OCI-LY7 (cell line): ENCODE measurements at regions not wholly inside any gene's neighbourhood (a gene's known extent, or its start where the extent isn't known, plus 50 kb on each side); places are given as distances from the start of the nearest gene placed in this dataset.

ENCODE experiments used
- BruUV-seq: library from RNA; stranded (reverse); fragments of 400-500 nt; replicated peaks from 2 replicates; lab custom pipeline; 2021; lab: Mats Ljungman, UMichigan
- CTCF ChIA-PET: fragments of 300-600 bp; sonication (Branson Sonifier 250); formaldehyde crosslinking; loops from one replicate; lab custom pipeline; 2022; ENCODE audit warnings: antibody characterized with exemption; ENCODE audit not compliant: unreplicated experiment; lab: Charles Lee
- POLR2A ChIA-PET: fragments of 300-600 bp; sonication (Branson Sonifier 250); formaldehyde crosslinking; loops from one replicate; lab custom pipeline; 2022; ENCODE audit warnings: antibody characterized with exemption; lab: Charles Lee
- DNase-seq: peaks from one replicate; pipeline ENCODE4 v3.0.0-alpha.2; 2015; ENCODE audit warnings: low spot score
- H2AFZ ChIP-seq: fragments of 200-600 bp; sonication (generic), shearing (Covaris generic); 2 replicates; pipeline ENCODE4 v1.6.1; 2014; ENCODE audit warnings: mild to moderate bottlenecking, antibody characterized with exemption, low read length, moderate library complexity
- H3K27ac ChIP-seq: fragments of 200-600 bp; sonication (generic); 2 replicates; pipeline ENCODE4 v1.5.1; 2014; ENCODE audit warnings: mixed run types, low read depth, mild to moderate bottlenecking, moderate library complexity, low read length, inconsistent platforms; ENCODE audit not compliant: poor library complexity, severe bottlenecking
- H3K36me3 ChIP-seq: fragments of 200-600 bp; sonication (generic); 2 replicates; pipeline ENCODE4 v1.6.1; 2014; ENCODE audit warnings: mild to moderate bottlenecking, antibody characterized with exemption, low read length, moderate library complexity, mixed read lengths; ENCODE audit not compliant: insufficient read depth
- H3K4me1 ChIP-seq: fragments of 200-600 bp; sonication (generic); 2 replicates; pipeline ENCODE4 v1.5.1; 2014; ENCODE audit warnings: mild to moderate bottlenecking, low read length; ENCODE audit not compliant: insufficient read depth, poor library complexity, severe bottlenecking
- H3K4me2 ChIP-seq: fragments of 200-600 bp; sonication (generic); 2 replicates; pipeline ENCODE4 v1.6.1; 2014; ENCODE audit warnings: mild to moderate bottlenecking, low read length
- H3K4me3 ChIP-seq: fragments of 200-600 bp; sonication (generic); 2 replicates; pipeline ENCODE4 v1.5.1; 2014; ENCODE audit warnings: mild to moderate bottlenecking, low read depth, low read length; ENCODE audit not compliant: poor library complexity, severe bottlenecking
- H3K79me2 ChIP-seq: fragments of 200-600 bp; sonication (generic); 2 replicates; pipeline ENCODE4 v1.6.1; 2016; ENCODE audit warnings: low read depth, mild to moderate bottlenecking, low read length, moderate library complexity, mixed read lengths; ENCODE audit not compliant: insufficient read depth
- H3K9me2 ChIP-seq: fragments of 200-600 bp; sonication (generic); 2 replicates; pipeline ENCODE4 v1.6.1; 2016; ENCODE audit warnings: mild to moderate bottlenecking, low read length, mixed read lengths; ENCODE audit not compliant: insufficient read depth
- H3K9me3 ChIP-seq: fragments of 200-600 bp; sonication (generic); 2 replicates; pipeline ENCODE4 v1.6.1; 2014; ENCODE audit warnings: mild to moderate bottlenecking, mixed run types, low read length, mixed read lengths
- H4K20me1 ChIP-seq: fragments of 200-600 bp; sonication (generic); 2 replicates; pipeline ENCODE4 v1.6.1; 2014; ENCODE audit warnings: mild to moderate bottlenecking, antibody characterized with exemption, low read length, moderate library complexity, mixed read lengths; ENCODE audit not compliant: insufficient read depth
- CTCF ChIP-seq: fragments of 200-600 bp; sonication (generic); conservative IDR thresholded peaks from 2 replicates; pipeline ENCODE4 v1.5.1; 2014; ENCODE audit warnings: mild to moderate bottlenecking, antibody characterized with exemption, low read length, moderate library complexity, mixed read lengths
- EZH2phosphoT487 ChIP-seq: fragments of 200-600 bp; sonication (generic); IDR thresholded peaks from 2 replicates; pipeline ENCODE4 v1.6.1; 2018; ENCODE audit warnings: low read depth, borderline replicate concordance, mild to moderate bottlenecking, mixed run types, antibody characterized with exemption, low read length, moderate library complexity, mixed read lengths
- intact Hi-C: fragments of 100-400 bp; cut with micrococcal nuclease; formaldehyde crosslinking; loops from one replicate; pipeline ENCODE4 v1.10.0; 2022; ENCODE audit not compliant: unreplicated experiment

GRCh38 chr20:41776421-41776820, 158.2 kb upstream of the CHD6 start:
- Histone ChIP-seq H3K27ac (no peak overlapping the region), H3K4me2 (no peak overlapping the region), H3K9me2 (no peaks in the 10 kb centered on the region), H3K9me3 (no peaks in the 10 kb centered on the region), H4K20me1 (no peaks in the 10 kb centered on the region), H3K36me3 (no peaks in the 10 kb centered on the region), H3K79me2 (no peaks in the 10 kb centered on the region), H3K4me3 (no peak overlapping the region), H2AFZ (no peak overlapping the region), H3K4me1 (no peaks in the 10 kb centered on the region)
- no peak for DNase-seq
- CTCF ChIA-PET, result no interaction called here
- POLR2A ChIA-PET, result no interaction called here
- no TSS peak for BruUV-seq
- TF ChIP-seq CTCF (no peak), EZH2phosphoT487 (no peak)
- intact Hi-C loops, result no loop called here

- H3K9me2 ChIP-seq, result no peaks in the 10 kb centered on the region
- H3K4me1 ChIP-seq, result no peaks in the 10 kb centered on the region
- no peak overlapping the region for H2AFZ ChIP-seq
- CTCF ChIA-PET, result no interaction called here
- intact Hi-C loops, result no loop called here
- TF ChIP-seq EZH2phosphoT487 (no peak), CTCF (no peak)
- POLR2A ChIA-PET, result interaction anchor here (0.5 kb wide), 1 partner anchor 75 kb away, joined by 3 read pairs; no protein-coding TSS in a partner anchor
- H3K9me3 ChIP-seq, result no peaks in the 10 kb centered on the region
- DNase-seq, result no peak
- no peaks in the 10 kb centered on the region for H3K36me3 ChIP-seq
- no peaks in the 10 kb centered on the region for H4K20me1 ChIP-seq
- no TSS peak for BruUV-seq
- H3K4me2 ChIP-seq, result no peak overlapping the region
- H3K27ac ChIP-seq, result no peak overlapping the region
- no peaks in the 10 kb centered on the region for H3K79me2 ChIP-seq
- no peak overlapping the region for H3K4me3 ChIP-seq
Measured at GRCh38 chr20:41774291-41774690, 156.1 kb upstream of the CHD6 start.

GRCh38 chr20:41770965-41771364, 152.8 kb upstream of the CHD6 start:
- TF ChIP-seq CTCF, result no peak
- Histone ChIP-seq H4K20me1 (no peaks in the 10 kb centered on the region), H3K36me3 (no peaks in the 10 kb centered on the region), H3K9me2 (no peaks in the 10 kb centered on the region), H3K4me1 (no peaks in the 10 kb centered on the region), H3K4me3 (no peak overlapping the region), H3K27ac (no peak overlapping the region), H3K4me2 (no peak overlapping the region), H3K79me2 (no peaks in the 10 kb centered on the region), H3K9me3 (no peaks in the 10 kb centered on the region), H2AFZ (no peak overlapping the region)
- BruUV-seq, result no TSS peak
- intact Hi-C loops, result no loop called here
- ChIA-PET CTCF (no interaction called here), POLR2A (no interaction called here)
- no peak for DNase-seq
